H9 (cell line): ENCODE measurements at regions not wholly inside any gene's neighbourhood (a gene's known extent, or its start where the extent isn't known, plus 50 kb on each side); places are given as distances from the start of the nearest gene placed in this dataset.

ENCODE experiments used
- DNase-seq: peaks from one replicate; pipeline ENCODE4 v3.0.0-alpha.2; 2017
- H2AFZ ChIP-seq: one replicate; pipeline ENCODE4 v1.6.1; 2013; ENCODE audit warnings: mild to moderate bottlenecking, low read length, control low read depth, moderate library complexity
- H2AK5ac ChIP-seq: 2 replicates; pipeline ENCODE4 v1.6.1; 2013; ENCODE audit warnings: low read length, control low read depth, mixed read lengths; ENCODE audit not compliant: insufficient read length
- H2BK120ac ChIP-seq: one replicate; pipeline ENCODE4 v1.6.1; 2013; ENCODE audit warnings: low read depth, mild to moderate bottlenecking, low read length, control low read depth, inconsistent platforms; ENCODE audit not compliant: poor library complexity, severe bottlenecking
- H2BK12ac ChIP-seq: 2 replicates; pipeline ENCODE4 v1.6.1; 2013; ENCODE audit warnings: low read length, control low read depth, mixed read lengths, low read depth; ENCODE audit not compliant: insufficient read length
- H2BK15ac ChIP-seq: 2 replicates; pipeline ENCODE4 v1.6.1; 2013; ENCODE audit warnings: low read depth, low read length, control low read depth
- H2BK20ac ChIP-seq: one replicate; pipeline ENCODE4 v1.6.1; 2013; ENCODE audit warnings: low read depth, mild to moderate bottlenecking, low read length, control low read depth, inconsistent platforms; ENCODE audit not compliant: poor library complexity, severe bottlenecking
- H2BK5ac ChIP-seq: 2 replicates; pipeline ENCODE4 v1.6.1; 2013; ENCODE audit warnings: low read length, control low read depth, mixed read lengths; ENCODE audit not compliant: insufficient read length
- H3K14ac ChIP-seq: 2 replicates; pipeline ENCODE4 v1.6.1; 2013; ENCODE audit warnings: low read length, control low read depth; ENCODE audit not compliant: insufficient read depth
- H3K18ac ChIP-seq: 2 replicates; pipeline ENCODE4 v1.6.1; 2013; ENCODE audit warnings: low read depth, mild to moderate bottlenecking, mixed read lengths, low read length, control low read depth; ENCODE audit not compliant: insufficient read length
- H3K23ac ChIP-seq: 2 replicates; pipeline ENCODE4 v1.6.1; 2013; ENCODE audit warnings: low read length, control low read depth, mixed read lengths, low read depth; ENCODE audit not compliant: insufficient read length
- H3K23me2 ChIP-seq: 2 replicates; pipeline ENCODE4 v1.6.1; 2013; ENCODE audit warnings: low read depth, mild to moderate bottlenecking, mixed read lengths, low read length, control low read depth; ENCODE audit not compliant: insufficient read length, poor library complexity, severe bottlenecking
- H3K27ac ChIP-seq: 2 replicates; pipeline ENCODE4 v1.5.1; 2013; ENCODE audit warnings: low read length, control low read depth, mixed read lengths, low read depth; ENCODE audit not compliant: insufficient read length
- H3K27me3 ChIP-seq: 2 replicates; pipeline ENCODE4 v1.6.1; 2013; ENCODE audit warnings: low read length, control low read depth, inconsistent platforms; ENCODE audit not compliant: insufficient read depth
- H3K4ac ChIP-seq: 2 replicates; pipeline ENCODE4 v1.6.1; 2013; ENCODE audit warnings: low read depth, mild to moderate bottlenecking, control low read depth, inconsistent platforms, low read length, moderate library complexity
- H3K4me1 ChIP-seq: 2 replicates; pipeline ENCODE4 v1.6.1; 2013; ENCODE audit warnings: low read length, control low read depth, inconsistent platforms; ENCODE audit not compliant: insufficient read depth
- H3K4me2 ChIP-seq: 2 replicates; pipeline ENCODE4 v1.6.1; 2013; ENCODE audit warnings: low read length, control low read depth, mixed read lengths; ENCODE audit not compliant: insufficient read length, insufficient read depth
- H3K56ac ChIP-seq: 2 replicates; pipeline ENCODE4 v1.6.1; 2013; ENCODE audit warnings: low read depth, mild to moderate bottlenecking, mixed read lengths, low read length, control low read depth; ENCODE audit not compliant: insufficient read length
- H3K79me1 ChIP-seq: 2 replicates; pipeline ENCODE4 v1.6.1; 2013; ENCODE audit warnings: low read depth, mild to moderate bottlenecking, moderate library complexity, low read length, control low read depth, inconsistent platforms; ENCODE audit not compliant: insufficient read depth, poor library complexity, severe bottlenecking
- H3K79me2 ChIP-seq: 2 replicates; pipeline ENCODE4 v1.6.1; 2013; ENCODE audit warnings: low read length, control low read depth, inconsistent platforms; ENCODE audit not compliant: insufficient read depth
- H3K9ac ChIP-seq: 2 replicates; pipeline ENCODE4 v1.6.1; 2013; ENCODE audit warnings: low read length, control low read depth, mixed read lengths; ENCODE audit not compliant: insufficient read length; ENCODE audit errors: extremely low read depth
- H3K9me3 ChIP-seq: one replicate; pipeline ENCODE4 v1.6.1; 2013; ENCODE audit warnings: low read depth, low read length, inconsistent platforms; ENCODE audit not compliant: control insufficient read depth
- H3T11ph ChIP-seq: one replicate; pipeline ENCODE4 v1.6.1; 2013; ENCODE audit warnings: mild to moderate bottlenecking, low read length, control low read depth, inconsistent platforms
- H4K20me1 ChIP-seq: one replicate; pipeline ENCODE4 v1.6.1; 2013; ENCODE audit not compliant: control insufficient read depth, insufficient read length, insufficient read depth
- H4K5ac ChIP-seq: 2 replicates; pipeline ENCODE4 v1.6.1; 2013; ENCODE audit warnings: low read depth, mild to moderate bottlenecking, mixed read lengths, low read length, control low read depth; ENCODE audit not compliant: insufficient read length
- H4K8ac ChIP-seq: replicated peaks from 2 replicates; pipeline ENCODE4 v1.6.1; 2013; ENCODE audit warnings: low read length, control low read depth, mixed read lengths, low read depth; ENCODE audit not compliant: insufficient read length
- H4K91ac ChIP-seq: 2 replicates; pipeline ENCODE4 v1.6.1; 2013; ENCODE audit warnings: low read depth, mild to moderate bottlenecking, moderate library complexity, mixed read lengths, low read length, control low read depth; ENCODE audit not compliant: insufficient read length
- H3K27ac Mint-ChIP-seq, 3 experiments: 2 replicates in 2 of 3; 3 replicates in 1 of 3; pipeline ENCODE4 v1.8.0; 2020 to 2021; ENCODE audit warnings: mixed read lengths in 3 of 3, mild to moderate bottlenecking in 1 of 3, moderate library complexity in 1 of 3
- H3K27me3 Mint-ChIP-seq: 2 replicates; pipeline ENCODE4 v1.8.0; 2021; ENCODE audit warnings: low read depth, mild to moderate bottlenecking, moderate library complexity, mixed read lengths
- H3K36me3 Mint-ChIP-seq, 3 experiments: 2 replicates in 2 of 3; 3 replicates in 1 of 3; pipeline ENCODE4 v1.8.0; 2020 to 2021; ENCODE audit warnings: low read depth in 3 of 3, mixed read lengths in 3 of 3; ENCODE audit not compliant: insufficient read depth in 1 of 3
- H3K4me1 Mint-ChIP-seq, 2 experiments: 2 replicates each; pipeline ENCODE4 v1.8.0; 2020; ENCODE audit warnings: mixed read lengths in 2 of 2
- H3K4me3 Mint-ChIP-seq, 2 experiments: 2 replicates in 1 of 2; 3 replicates in 1 of 2; pipeline ENCODE4 v1.8.0; 2020 to 2021; ENCODE audit warnings: mild to moderate bottlenecking in 2 of 2, mixed read lengths in 2 of 2, moderate library complexity in 1 of 2
- H3K9me3 Mint-ChIP-seq, 2 experiments: 2 replicates in 1 of 2; 3 replicates in 1 of 2; pipeline ENCODE4 v1.8.0; 2020; ENCODE audit warnings: mild to moderate bottlenecking in 2 of 2, mixed read lengths in 2 of 2, moderate library complexity in 1 of 2
- CTCF ChIP-seq: fragments of 200-600 bp; sonication (generic); conservative IDR thresholded peaks from 3 replicates; pipeline ENCODE4 v1.8.0; 2021; ENCODE audit warnings: antibody characterized with exemption, mild to moderate bottlenecking
- WGBS: extraction: QIAGEN DNeasy Blood & Tissue Kit; methylation state at CpG from one replicate; pipeline ENCODE4 v1.1.7; 2013; ENCODE audit warnings: missing lambda C conversion rate, low lambda C conversion rate, mixed read lengths; ENCODE audit not compliant: insufficient read length; ENCODE audit errors: extremely low coverage; 5-methylcytosine and 5-hydroxymethylcytosine counted together

DNA sequence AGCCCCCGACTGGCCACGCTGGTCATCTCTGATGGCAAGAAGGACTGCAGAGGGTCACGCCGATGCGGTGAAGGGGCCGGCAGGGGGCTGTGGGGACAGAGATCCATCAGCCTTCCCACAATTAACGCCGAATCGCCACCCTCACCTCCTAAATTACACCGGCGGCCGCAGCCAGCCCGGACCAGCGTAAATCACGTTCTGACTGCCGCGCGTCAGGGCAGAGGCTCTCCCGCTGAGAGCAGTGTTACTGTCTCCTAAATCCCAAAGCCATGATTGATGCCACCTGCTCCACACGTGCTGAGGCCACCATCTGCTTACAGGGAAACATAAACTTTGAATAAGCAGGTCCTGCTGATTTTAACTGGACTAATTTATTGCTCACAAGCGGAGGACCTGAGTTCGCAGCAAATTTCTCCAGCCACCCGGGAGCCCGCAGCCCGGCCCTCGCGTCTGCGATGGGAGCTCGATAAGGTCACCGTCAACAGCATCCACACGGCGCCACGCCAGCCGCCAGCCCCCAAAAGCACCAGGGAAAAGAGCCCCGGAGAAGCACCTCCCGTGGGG, 127.3 kb upstream of the NKX1-1 start:
- H2BK120ac ChIP-seq: no peak overlapping the region
- no peak overlapping the region for H2AK5ac ChIP-seq
- H3K23ac ChIP-seq: no peak overlapping the region
- no peak overlapping the region for H3T11ph ChIP-seq
- Mint-ChIP-seq H3K9me3 (no peaks in the 10 kb centered on the region; a peak in 1 of 5 replicates), H3K27me3 (peaks cover 19% of the 10 kb centered on the region), H3K4me3 (no peak overlapping the region), H3K4me1 (no peaks in the 10 kb centered on the region), H3K27ac (no peak overlapping the region), H3K36me3 (no peaks in the 10 kb centered on the region; a peak in 1 of 7 replicates)
- H4K20me1 ChIP-seq: no peaks in the 10 kb centered on the region
- no peak overlapping the region for H2BK20ac ChIP-seq
- H3K56ac ChIP-seq: no peak overlapping the region
- H4K8ac ChIP-seq: no peak overlapping the region
- TF ChIP-seq CTCF: no peak
- no peaks in the 10 kb centered on the region for H3K4me1 ChIP-seq
- H3K9ac ChIP-seq: no peak overlapping the region
- no peak overlapping the region for H2BK5ac ChIP-seq
- H2BK15ac ChIP-seq: no peak overlapping the region
- no peak overlapping the region for H2AFZ ChIP-seq
- H3K23me2 ChIP-seq: no peaks in the 10 kb centered on the region
- H3K4ac ChIP-seq: no peak overlapping the region
- H3K79me1 ChIP-seq: no peaks in the 10 kb centered on the region
- no peak overlapping the region for H3K4me2 ChIP-seq
- H4K91ac ChIP-seq: no peak overlapping the region
- no peaks in the 10 kb centered on the region for H3K79me2 ChIP-seq
- H3K27ac ChIP-seq: no peak overlapping the region
- no peak for DNase-seq
- H3K27me3 ChIP-seq: no peaks in the 10 kb centered on the region
- WGBS: no CpG with 5 or more reads among the region's 36 CpGs
- H2BK12ac ChIP-seq: no peak overlapping the region
- no peaks in the 10 kb centered on the region for H3K9me3 ChIP-seq
- H3K14ac ChIP-seq: no peak overlapping the region; the same call in 1 of the 2 replicates
- H3K18ac ChIP-seq: no peak overlapping the region
- no peak overlapping the region for H4K5ac ChIP-seq
